Activated naive CD4-positive, alpha-beta T cell treated with anti-CD3 and anti-CD28 coated beads for 36 hours (primary cell): ENCODE measurements at regions not wholly inside any gene's neighbourhood (a gene's known extent, or its start where the extent isn't known, plus 50 kb on each side); places are given as distances from the start of the nearest gene placed in this dataset.
"Not testable (repeated sequence)": the region's sequence is repeated elsewhere in the genome, so short reads cannot be mapped to it uniquely, and the experiment has no call there.

Source experiments
- CTCF ChIA-PET: fragments of 350-600 bp; sonication (Branson Sonifier 250); formaldehyde crosslinking; loops from one replicate; lab custom pipeline; 2021; ENCODE audit warnings: antibody characterized with exemption; lab: Charles Lee
- DNase-seq: peaks from one replicate; pipeline ENCODE4 v3.0.0-alpha.2; 2020
- H3K27ac Mint-ChIP-seq: one replicate; pipeline ENCODE4 v1.8.0; 2021; ENCODE audit warnings: mild to moderate bottlenecking, mixed read lengths
- H3K27me3 Mint-ChIP-seq: one replicate; pipeline ENCODE4 v1.8.0; 2021; ENCODE audit warnings: low read depth, mixed read lengths
- H3K36me3 Mint-ChIP-seq: one replicate; pipeline ENCODE4 v1.8.0; 2021; ENCODE audit warnings: low read depth, mixed read lengths
- H3K4me1 Mint-ChIP-seq: one replicate; pipeline ENCODE4 v1.8.0; 2021; ENCODE audit warnings: low read depth, mixed read lengths
- H3K4me3 Mint-ChIP-seq: one replicate; pipeline ENCODE4 v1.8.0; 2021; ENCODE audit warnings: mild to moderate bottlenecking, moderate library complexity, mixed read lengths
- H3K9me3 Mint-ChIP-seq: one replicate; pipeline ENCODE4 v1.8.0; 2021; ENCODE audit warnings: mixed read lengths
- intact Hi-C: fragments of 100-400 bp; cut with micrococcal nuclease; formaldehyde crosslinking; loops from one replicate; pipeline ENCODE4 v1.15.1; 2023

GRCh38 chr2:91667341-91667740, 2975.9 kb downstream of the RPIA start:
- H3K27ac Mint-ChIP-seq, DNase-seq, H3K36me3 Mint-ChIP-seq, CTCF ChIA-PET, H3K9me3 Mint-ChIP-seq, intact Hi-C loops, H3K4me3 Mint-ChIP-seq, H3K27me3 Mint-ChIP-seq, H3K4me1 Mint-ChIP-seq: not testable (repeated sequence)

DNA sequence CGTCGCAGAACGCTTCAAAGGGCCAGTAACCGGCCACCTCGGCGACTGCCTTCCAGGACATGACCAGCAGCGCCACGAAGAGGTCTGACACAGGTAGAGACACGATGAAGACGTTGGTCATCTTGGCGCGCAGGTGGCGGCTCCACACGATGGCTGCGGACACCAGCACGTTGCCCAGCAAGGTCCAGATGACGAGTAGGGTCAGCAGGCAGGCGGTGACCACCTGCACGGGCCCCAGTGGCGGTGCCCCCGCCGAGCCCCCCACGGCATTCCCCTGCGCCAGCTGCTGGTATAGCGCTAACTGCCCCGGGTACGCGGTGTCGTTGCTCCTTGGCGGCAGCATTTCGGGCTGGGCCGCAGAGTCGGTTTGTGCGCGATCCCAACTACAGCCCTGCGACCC, 2994.1 kb downstream of the RPIA start:
- H3K36me3 Mint-ChIP-seq, H3K4me1 Mint-ChIP-seq, H3K27me3 Mint-ChIP-seq, DNase-seq, H3K4me3 Mint-ChIP-seq, H3K27ac Mint-ChIP-seq, H3K9me3 Mint-ChIP-seq, intact Hi-C loops, CTCF ChIA-PET: not testable (repeated sequence)

- H3K27me3 Mint-ChIP-seq, H3K9me3 Mint-ChIP-seq, intact Hi-C loops, H3K4me1 Mint-ChIP-seq, H3K36me3 Mint-ChIP-seq, H3K27ac Mint-ChIP-seq, DNase-seq, CTCF ChIA-PET, H3K4me3 Mint-ChIP-seq: not testable (repeated sequence)
Observed at GRCh38 chr2:91686046-91686445, 2994.6 kb downstream of the RPIA start.
